ENCODE measurements at regions not wholly inside any gene's neighbourhood (a gene's known extent, or its start where the extent isn't known, plus 50 kb on each side); places are given as distances from the start of the nearest gene placed in this dataset.

DNA sequence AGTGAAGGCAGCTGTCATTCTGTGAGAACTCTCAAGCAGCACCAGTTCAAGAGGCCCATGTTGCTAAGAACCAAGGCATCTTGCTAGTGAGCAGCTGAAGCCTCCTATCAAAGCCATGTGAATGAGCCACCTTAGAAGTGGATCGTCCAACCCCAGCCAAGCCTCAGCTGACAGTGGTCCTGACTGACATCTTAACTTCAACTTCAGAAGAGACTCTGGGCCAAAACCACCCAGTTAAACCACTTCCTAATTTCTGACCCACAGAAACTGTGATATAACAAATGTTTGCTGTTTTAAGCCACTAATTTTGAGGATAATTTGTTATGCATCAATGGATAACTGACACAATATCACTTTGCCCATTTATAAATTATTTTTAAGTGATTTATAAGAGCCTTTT is 256.0 kb downstream of the RPAP3 start:
- TF ChIP-seq, protein P1, sequence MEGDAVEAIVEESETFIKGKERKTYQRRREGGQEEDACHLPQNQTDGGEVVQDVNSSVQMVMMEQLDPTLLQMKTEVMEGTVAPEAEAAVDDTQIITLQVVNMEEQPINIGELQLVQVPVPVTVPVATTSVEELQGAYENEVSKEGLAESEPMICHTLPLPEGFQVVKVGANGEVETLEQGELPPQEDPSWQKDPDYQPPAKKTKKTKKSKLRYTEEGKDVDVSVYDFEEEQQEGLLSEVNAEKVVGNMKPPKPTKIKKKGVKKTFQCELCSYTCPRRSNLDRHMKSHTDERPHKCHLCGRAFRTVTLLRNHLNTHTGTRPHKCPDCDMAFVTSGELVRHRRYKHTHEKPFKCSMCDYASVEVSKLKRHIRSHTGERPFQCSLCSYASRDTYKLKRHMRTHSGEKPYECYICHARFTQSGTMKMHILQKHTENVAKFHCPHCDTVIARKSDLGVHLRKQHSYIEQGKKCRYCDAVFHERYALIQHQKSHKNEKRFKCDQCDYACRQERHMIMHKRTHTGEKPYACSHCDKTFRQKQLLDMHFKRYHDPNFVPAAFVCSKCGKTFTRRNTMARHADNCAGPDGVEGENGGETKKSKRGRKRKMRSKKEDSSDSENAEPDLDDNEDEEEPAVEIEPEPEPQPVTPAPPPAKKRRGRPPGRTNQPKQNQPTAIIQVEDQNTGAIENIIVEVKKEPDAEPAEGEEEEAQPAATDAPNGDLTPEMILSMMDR (IDR thresholded peaks at IDR 0.05 in 4 of 5, conservative IDR thresholded peaks at IDR 0.05 in 1 of 5): no peak
- no peak for TF ChIP-seq POLR2A (IDR thresholded peaks at IDR 0.05)

All from gastrocnemius medialis (tissue), 4 donors.